GM21423 (cell line): ENCODE measurements at regions not wholly inside any gene's neighbourhood (a gene's known extent, or its start where the extent isn't known, plus 50 kb on each side); places are given as distances from the start of the nearest gene placed in this dataset.

Source experiments
- ATAC-seq: cut with Tn5 transposase; IDR thresholded peaks from one replicate; pipeline ENCODE4 v1.9.1; 2021; ENCODE audit warnings: mild to moderate bottlenecking, moderate library complexity; ENCODE audit not compliant: unreplicated experiment

GRCh38 chr12:59927032-59927431 lies 331.2 kb downstream of the SLC16A7 start:
- no peak for ATAC-seq

- ATAC-seq: no peak
These were observed 332.6 kb downstream of the SLC16A7 start for GRCh38 chr12:59928416-59928815.

- ATAC-seq: no peak
These were observed 333.3 kb downstream of the SLC16A7 start for GRCh38 chr12:59929110-59929509.

GRCh38 chr12:59934486-59934885 lies 338.7 kb downstream of the SLC16A7 start:
- no peak for ATAC-seq

GRCh38 chr12:59936534-59936933 lies 340.7 kb downstream of the SLC16A7 start:
- no peak for ATAC-seq

GRCh38 chr12:59937148-59937547 lies 341.3 kb downstream of the SLC16A7 start:
- no peak for ATAC-seq

- no peak for ATAC-seq
These were observed 342.5 kb downstream of the SLC16A7 start for GRCh38 chr12:59938190-59938962.

GRCh38 chr12:59940631-59941342 lies 345.0 kb downstream of the SLC16A7 start:
- no peak for ATAC-seq

- no peak for ATAC-seq
These were observed 345.6 kb downstream of the SLC16A7 start for GRCh38 chr12:59941461-59941860.

GRCh38 chr12:59944177-59944576 lies 348.3 kb downstream of the SLC16A7 start:
- ATAC-seq: no peak

GRCh38 chr12:59946635-59947034 lies 350.8 kb downstream of the SLC16A7 start:
- no peak for ATAC-seq

- ATAC-seq: no peak
These were observed 367.7 kb downstream of the SLC16A7 start for GRCh38 chr12:59963546-59963945.

GRCh38 chr12:59972905-59973304 lies 377.1 kb downstream of the SLC16A7 start:
- no peak for ATAC-seq

- no peak for ATAC-seq
These were observed 377.7 kb downstream of the SLC16A7 start for GRCh38 chr12:59973515-59973914.

GRCh38 chr12:59977779-59978178 lies 381.9 kb downstream of the SLC16A7 start:
- no peak for ATAC-seq

GRCh38 chr12:59980476-59980875 lies 384.6 kb downstream of the SLC16A7 start:
- no peak for ATAC-seq

- ATAC-seq: no peak
These were observed 403.5 kb downstream of the SLC16A7 start for GRCh38 chr12:59999291-59999690.

GRCh38 chr12:60010486-60010885 lies 414.7 kb downstream of the SLC16A7 start:
- no peak for ATAC-seq

GRCh38 chr12:60012659-60013058 lies 416.8 kb downstream of the SLC16A7 start:
- ATAC-seq: no peak

- no peak for ATAC-seq
These were observed 418.6 kb downstream of the SLC16A7 start for GRCh38 chr12:60014436-60014835.

- no peak for ATAC-seq
These were observed 424.2 kb downstream of the SLC16A7 start for GRCh38 chr12:60020068-60020467.

GRCh38 chr12:60021235-60021634 lies 425.4 kb downstream of the SLC16A7 start:
- no peak for ATAC-seq
